AG08395 (cell line): ENCODE measurements at regions not wholly inside any gene's neighbourhood (a gene's known extent, or its start where the extent isn't known, plus 50 kb on each side); places are given as distances from the start of the nearest gene placed in this dataset.

Experiments used
- DNase-seq: peaks from one replicate; pipeline ENCODE4 v3.0.0; 2012; ENCODE audit warnings: mixed read lengths, low spot score

- DNase-seq = no peak
Measured at GRCh38 chr10:117673230-117674010, 130.9 kb downstream of the EMX2 start.

DNA sequence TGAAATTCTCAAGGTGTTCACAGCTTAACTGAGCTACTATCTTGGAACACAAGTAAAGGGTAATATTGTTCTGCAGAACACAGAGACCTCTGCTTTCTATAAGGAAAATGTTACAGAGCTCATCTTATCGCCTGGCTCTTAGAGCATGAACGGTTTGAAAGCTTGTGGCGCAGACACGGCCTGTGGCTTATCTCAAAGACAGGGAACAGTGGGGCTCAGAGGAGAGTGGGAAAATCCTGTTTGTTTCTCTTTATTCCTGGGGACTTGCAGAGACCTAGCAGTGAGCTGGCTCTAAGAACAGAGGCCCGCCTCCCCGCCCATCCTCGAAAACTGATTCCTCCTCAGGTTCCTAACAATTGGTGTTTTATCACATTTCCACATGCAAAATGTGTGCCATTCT lies 131.7 kb downstream of the EMX2 start:
- no peak for DNase-seq

DNA sequence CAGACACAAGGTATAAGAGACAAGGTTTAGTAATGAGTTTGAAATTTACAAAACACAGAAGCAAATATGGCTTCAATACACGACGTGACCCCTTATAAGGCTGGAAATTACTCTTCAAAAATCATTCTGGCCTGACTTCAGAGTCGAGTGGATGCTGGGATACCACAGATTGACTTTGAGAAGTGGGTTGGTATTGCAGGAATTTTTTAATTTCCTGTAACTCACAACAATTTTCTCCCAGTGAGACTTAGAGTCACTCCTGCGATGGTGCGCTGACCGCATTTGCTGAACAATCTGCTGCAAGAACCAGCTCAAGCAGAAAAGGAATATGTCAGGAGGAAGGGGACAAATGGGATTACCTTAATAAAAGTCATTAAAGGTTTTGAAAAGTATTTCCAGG lies 132.1 kb downstream of the EMX2 start:
- no peak for DNase-seq

- no peak for DNase-seq
Measured at GRCh38 chr10:117675514-117676055, 133.0 kb downstream of the EMX2 start.

- no peak for DNase-seq
Measured at GRCh38 chr10:117677239-117677638, 134.7 kb downstream of the EMX2 start.

DNA sequence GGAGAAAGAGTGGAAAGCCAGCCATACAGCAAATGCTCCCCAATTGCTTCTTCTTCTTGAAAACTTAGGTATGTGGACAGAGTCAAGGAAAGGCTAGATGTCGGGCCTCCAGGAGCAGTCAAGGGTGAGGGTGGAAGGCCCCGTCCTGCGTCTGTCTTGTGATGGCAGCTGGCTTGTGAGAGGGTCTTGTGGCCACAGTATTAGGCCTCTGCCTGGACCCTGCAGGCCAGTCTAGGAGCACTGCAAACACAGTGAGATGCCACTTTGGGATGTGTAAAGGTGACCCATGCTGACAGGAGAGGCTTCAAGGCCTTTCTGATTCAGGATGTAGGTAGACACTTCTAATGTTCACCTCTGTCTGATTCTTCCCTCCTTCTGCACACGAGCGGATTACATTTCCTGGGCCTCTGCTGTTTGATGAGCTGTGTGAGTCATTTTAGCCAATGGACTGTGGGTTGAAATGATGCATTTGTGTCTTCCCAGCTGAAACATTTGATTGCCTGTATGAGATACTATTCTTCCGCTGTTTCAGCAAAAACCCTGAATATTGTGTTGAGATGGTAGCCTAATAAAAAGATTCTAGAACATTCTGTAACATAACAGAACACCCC lies 135.4 kb downstream of the EMX2 start:
- DNase-seq = peak; percentile 60

- DNase-seq = no peak
Measured at GRCh38 chr10:117680601-117681000, 138.1 kb downstream of the EMX2 start.

- no peak for DNase-seq
Measured at GRCh38 chr10:117681104-117681503, 138.6 kb downstream of the EMX2 start.

- DNase-seq = no peak
Measured at GRCh38 chr10:117684046-117684610, 141.6 kb downstream of the EMX2 start.

DNA sequence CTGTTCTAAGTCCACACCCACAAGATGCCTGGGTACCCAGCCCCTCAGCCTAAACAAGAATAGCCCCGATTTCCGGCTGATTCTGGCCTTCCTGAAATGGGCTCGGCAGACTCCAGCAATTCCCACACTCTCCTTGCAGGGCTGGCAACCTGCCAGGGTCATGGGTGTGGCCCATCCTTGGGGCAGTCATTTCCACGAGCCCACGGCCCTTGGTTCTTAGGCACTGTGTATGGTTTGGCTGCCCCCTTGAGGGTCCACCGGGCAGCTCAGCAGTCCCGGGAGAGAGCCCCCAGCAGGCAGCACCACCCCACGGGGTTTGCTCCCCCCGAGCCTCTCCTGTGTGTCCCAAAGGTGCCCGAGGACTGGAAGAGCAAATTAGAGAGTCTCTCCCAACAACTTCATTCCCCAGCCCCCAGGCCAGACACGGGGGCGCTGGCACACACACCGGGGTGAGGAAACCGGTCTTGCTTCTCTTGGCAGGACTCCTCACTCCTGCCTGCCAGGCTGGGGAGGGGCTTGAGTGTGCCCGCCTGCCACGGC lies 142.2 kb downstream of the EMX2 start:
- peak; percentile 74 for DNase-seq

DNA sequence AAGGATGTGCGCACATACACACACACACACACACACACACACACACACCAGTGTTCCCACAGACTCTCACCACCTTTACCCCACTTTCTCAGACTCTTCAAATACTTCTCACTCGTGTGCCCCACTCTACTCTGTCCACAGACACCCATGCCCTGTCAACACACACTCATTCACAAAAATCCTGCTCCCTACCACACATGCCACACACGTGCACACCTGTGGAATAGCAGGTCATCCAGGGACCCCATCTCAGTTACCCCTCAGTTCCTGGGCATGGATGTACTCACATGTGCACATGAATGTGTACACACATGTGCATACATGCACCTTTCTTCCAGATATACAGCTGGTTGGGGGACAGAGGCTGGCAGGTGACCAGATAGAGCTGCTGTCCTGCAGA lies 142.9 kb downstream of the EMX2 start:
- no peak for DNase-seq

DNA sequence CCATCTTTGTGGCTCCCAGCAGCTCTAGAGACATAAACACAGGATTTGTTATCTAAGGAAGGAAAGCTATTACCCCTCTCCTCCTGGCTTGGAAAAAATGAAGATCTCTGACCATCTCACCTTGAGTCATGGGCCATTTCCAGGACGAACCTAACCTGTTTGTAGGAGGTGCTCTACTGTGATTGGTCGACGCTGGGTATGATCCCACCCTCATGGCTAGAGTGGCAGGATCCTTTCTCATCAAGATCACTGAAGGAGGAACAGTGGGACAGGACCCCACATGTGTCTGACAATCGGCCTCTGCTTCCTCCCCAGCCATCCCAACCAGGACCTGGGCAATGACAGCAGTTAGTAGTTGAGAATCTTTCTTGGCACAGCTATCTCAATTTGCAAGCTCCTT lies 144.1 kb downstream of the EMX2 start:
- DNase-seq = no peak

DNA sequence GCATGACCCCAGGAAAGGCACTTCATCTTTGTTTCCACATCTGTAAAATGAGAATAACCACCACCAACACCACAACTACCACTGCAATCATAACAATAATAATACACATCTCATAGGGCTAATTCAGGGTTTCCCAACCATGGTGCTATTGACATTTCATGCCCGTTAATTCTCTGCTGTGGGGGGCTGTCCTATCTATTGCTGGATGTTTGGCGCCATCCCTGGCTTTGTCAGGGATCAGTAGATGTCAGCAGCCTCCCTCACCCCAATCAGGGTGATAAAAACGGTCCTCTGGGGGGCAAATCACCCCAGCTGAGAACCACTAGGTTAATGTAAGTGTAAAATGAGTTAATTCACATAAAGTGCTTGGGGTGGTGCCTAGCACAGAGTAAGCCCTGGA lies 145.8 kb downstream of the EMX2 start:
- DNase-seq = no peak

GRCh38 chr10:117689566-117689965 lies 147.0 kb downstream of the EMX2 start:
- peak; percentile 40 for DNase-seq

DNA sequence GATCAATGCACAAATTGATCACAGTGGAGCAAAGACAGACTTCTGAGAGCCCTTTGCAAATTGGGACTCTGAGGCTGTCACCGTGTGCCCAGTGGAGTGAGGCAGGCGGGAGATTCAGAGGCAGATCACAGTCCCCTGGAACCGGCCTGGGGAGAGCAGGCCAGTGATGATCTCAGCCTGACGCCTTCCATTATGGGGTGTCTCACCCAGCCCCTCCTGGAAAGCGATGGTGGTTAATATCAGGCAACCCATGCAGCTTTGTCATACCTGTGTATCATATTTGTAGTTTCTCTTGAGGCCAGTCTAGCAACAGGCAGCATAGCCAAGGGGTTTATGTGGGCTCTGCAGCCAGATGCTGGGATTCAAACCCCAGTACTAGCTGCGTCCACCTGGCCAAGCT lies 147.8 kb downstream of the EMX2 start:
- DNase-seq = no peak

GRCh38 chr10:117694190-117694589 lies 151.6 kb downstream of the EMX2 start:
- no peak for DNase-seq

DNA sequence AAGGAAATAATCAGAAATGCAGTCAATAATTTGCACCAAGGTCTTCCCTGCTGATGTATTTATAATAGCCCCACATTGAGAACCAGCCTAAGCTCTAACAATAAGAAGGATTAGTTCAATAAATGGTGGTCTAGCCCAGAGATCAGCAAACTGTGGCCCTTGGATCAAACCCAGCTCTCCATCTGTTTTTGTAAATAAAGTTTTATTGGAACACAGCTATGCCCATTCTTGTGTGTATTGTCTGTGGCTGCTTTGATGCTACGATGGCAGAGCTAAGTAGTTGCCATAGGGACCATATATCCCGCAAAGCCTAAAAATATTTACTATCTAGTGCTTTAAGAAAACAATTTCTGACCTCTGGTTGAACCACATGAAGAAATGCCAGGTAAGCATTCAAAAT lies 154.9 kb downstream of the EMX2 start:
- no peak for DNase-seq

DNA sequence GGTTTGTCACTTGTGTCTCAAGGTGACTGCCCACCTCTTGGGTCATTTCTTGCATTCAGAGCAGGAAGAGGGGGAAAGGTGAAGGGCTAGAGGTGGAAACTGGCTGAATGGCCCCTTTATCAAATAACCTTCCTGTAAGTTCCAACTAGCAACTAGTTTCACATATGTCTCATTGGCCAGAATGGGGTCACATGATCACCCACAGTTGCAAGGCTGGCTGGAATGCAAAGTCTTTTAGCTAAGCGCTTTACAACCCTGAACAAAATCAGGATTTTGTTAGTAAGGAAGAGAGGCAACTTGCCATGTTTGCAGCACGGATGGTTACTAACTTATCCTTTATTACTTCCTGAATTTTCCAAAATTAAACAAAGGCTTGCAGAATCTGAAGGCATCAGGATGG lies 156.3 kb downstream of the EMX2 start:
- DNase-seq = no peak

GRCh38 chr10:117699436-117700075 lies 157.0 kb downstream of the EMX2 start:
- DNase-seq = peak; percentile 72

- DNase-seq = no peak
Measured at GRCh38 chr10:117710181-117710798, 167.7 kb downstream of the EMX2 start.

DNA sequence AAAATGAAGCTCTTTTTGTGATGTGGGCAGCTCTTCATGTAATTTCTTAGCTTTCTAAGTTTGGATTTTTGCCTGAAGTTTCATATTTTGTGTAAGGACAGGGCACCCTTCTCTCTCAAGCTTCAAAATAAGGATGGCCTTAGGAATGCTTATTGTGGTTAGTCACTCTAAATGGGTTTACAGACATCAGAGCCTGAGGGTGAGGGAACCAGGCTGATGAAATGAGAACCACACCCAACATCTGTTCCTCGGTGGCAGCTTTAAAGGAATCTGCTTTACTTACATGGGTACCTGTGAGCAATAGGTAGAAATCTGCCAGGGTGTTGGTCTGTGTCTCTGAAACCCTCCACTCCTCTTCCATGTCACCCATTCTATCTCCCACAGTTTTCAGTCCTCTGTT lies 174.3 kb downstream of the EMX2 start:
- peak; percentile 27 for DNase-seq
